Ovary (tissue), 7 donors: ENCODE measurements at regions not wholly inside any gene's neighbourhood (a gene's known extent, or its start where the extent isn't known, plus 50 kb on each side); places are given as distances from the start of the nearest gene placed in this dataset.

Experiments used
- DNase-seq, 5 donors: peaks; one replicate each; pipeline ENCODE4 v3.0.0-alpha.2; 2019 to 2020
- H3K27ac ChIP-seq, 2 donors: fragments of 200-600 bp; one replicate each; pipeline versions ENCODE4 v1.5.1 to v1.8.0; 2019 to 2022
- H3K27me3 ChIP-seq: fragments of 200-600 bp; one replicate; pipeline ENCODE4 v1.8.0; 2022
- H3K36me3 ChIP-seq: fragments of 200-600 bp; sonication (generic); one replicate; pipeline ENCODE4 v1.5.1; 2019
- H3K4me1 ChIP-seq: one replicate; pipeline ENCODE4 v1.8.1; 2013; ENCODE audit warnings: mild to moderate bottlenecking, moderate library complexity; ENCODE audit not compliant: insufficient read depth
- H3K4me3 ChIP-seq: fragments of 200-600 bp; sonication (generic); one replicate; pipeline ENCODE4 v1.5.1; 2017
- H3K9me3 ChIP-seq, 2 donors: fragments of 200-600 bp in 1 of 2; sonication (generic) in 1 of 2; one replicate each; pipeline versions ENCODE4 v1.5.1 to v1.8.1; 2013 to 2019; ENCODE audit warnings: mild to moderate bottlenecking in 1 of 2, moderate library complexity in 1 of 2
- CTCF ChIP-seq, 3 donors: fragments of 450-650 bp in 2 of 3; fragments of 200-600 bp in 1 of 3; IDR thresholded peaks; one replicate each; pipeline versions ENCODE4 v1.5.1 to v1.8.0; 2016 to 2022; ENCODE audit warnings: antibody characterized with exemption in 3 of 3, mild to moderate bottlenecking in 1 of 3
- EP300 ChIP-seq: sonication (generic); formaldehyde crosslinking; IDR thresholded peaks from one replicate; pipeline ENCODE4 v1.6.1; 2017; ENCODE audit warnings: antibody characterized with exemption
- POLR2A ChIP-seq: fragments of 450-650 bp; IDR thresholded peaks from one replicate; pipeline ENCODE4 v1.6.1; 2017; ENCODE audit warnings: antibody characterized with exemption, mild to moderate bottlenecking, moderate library complexity
- WGBS, 3 donors: extraction: QIAGEN DNeasy Blood & Tissue Kit in 1 of 3; methylation state at CpG; one replicate each; pipeline versions ENCODE4 v1.1.5 to v1.1.7; 2013 to 2017; 5-methylcytosine and 5-hydroxymethylcytosine counted together
- intact Hi-C, 4 donors: fragments of 100-400 bp; cut with DNase I; formaldehyde crosslinking; loops; one replicate each; pipeline versions ENCODE4 v1.11.0 to v1.15.1; 2022 to 2023
- donor health status: DM: no; HTN: no; CAD: no; lungs with moderate emphysema.
- donor health status: DM: no; HTN: no; CAD: no.
- donor health status: Bipolar disorder and iron deficiency.
- donor health status: DM: no; HTN: no; CAD: no.
- donor health status: DM: yes; HTN: yes; CAD: no.

GRCh38 chr14:62102349-62102725 lies 340.1 kb downstream of the SNAPC1 start:
- DNase-seq, result no peak
- Histone ChIP-seq H3K27ac (no peak overlapping the region), H3K4me1 (no peaks in the 10 kb centered on the region), H3K9me3 (no peaks in the 10 kb centered on the region), H3K4me3 (no peak overlapping the region), H3K36me3 (no peaks in the 10 kb centered on the region), H3K27me3 (no peaks in the 10 kb centered on the region)
- WGBS, 3 donors, result 74 to 84% (median 83%) methylated on average over 3 of the region's 3 CpGs
- TF ChIP-seq EP300, result no peak
- TF ChIP-seq CTCF (IDR thresholded peaks at IDR 0.05), result no peak
- no peak for TF ChIP-seq POLR2A
- intact Hi-C loops, result no loop called here

GRCh38 chr14:62103464-62103863 lies 341.2 kb downstream of the SNAPC1 start:
- WGBS, 3 donors, result 68 to 73% (median 71%) methylated on average over 4 of the region's 4 CpGs
- H3K4me3 ChIP-seq, result no peak overlapping the region
- intact Hi-C loops, result no loop called here
- no peaks in the 10 kb centered on the region for H3K36me3 ChIP-seq
- no peaks in the 10 kb centered on the region for H3K9me3 ChIP-seq
- no peak for DNase-seq
- no peak for TF ChIP-seq EP300
- no peak for TF ChIP-seq POLR2A
- TF ChIP-seq CTCF (IDR thresholded peaks at IDR 0.05), result no peak
- no peaks in the 10 kb centered on the region for H3K4me1 ChIP-seq
- no peaks in the 10 kb centered on the region for H3K27me3 ChIP-seq
- no peak overlapping the region for H3K27ac ChIP-seq

GRCh38 chr14:62110941-62111340 lies 348.7 kb downstream of the SNAPC1 start:
- intact Hi-C loops, result no loop called here
- Histone ChIP-seq H3K9me3 (no peaks in the 10 kb centered on the region), H3K27ac (no peak overlapping the region), H3K36me3 (no peaks in the 10 kb centered on the region), H3K4me1 (no peaks in the 10 kb centered on the region), H3K4me3 (no peak overlapping the region), H3K27me3 (no peaks in the 10 kb centered on the region)
- no peak for TF ChIP-seq EP300
- no peak for TF ChIP-seq CTCF (IDR thresholded peaks at IDR 0.05)
- no peak for TF ChIP-seq POLR2A
- DNase-seq, result no peak

- intact Hi-C loops, result no loop called here
- Histone ChIP-seq H3K27ac (no peak overlapping the region), H3K9me3 (no peaks in the 10 kb centered on the region), H3K27me3 (no peaks in the 10 kb centered on the region), H3K4me3 (no peak overlapping the region), H3K36me3 (no peaks in the 10 kb centered on the region), H3K4me1 (no peaks in the 10 kb centered on the region)
- TF ChIP-seq EP300 (no peak), CTCF (IDR thresholded peaks at IDR 0.05) (no peak), POLR2A (no peak)
- 0 to 2% (median 1%) methylated on average over 55 to 56 of the region's 56 CpGs for WGBS, 3 donors
- peak in 4 of 5 donors; percentile 35 to 66 (median 50) for DNase-seq
Measured at GRCh38 chr14:62117010-62117750, 355.0 kb downstream of the SNAPC1 start.
